ENCODE measurements at regions not wholly inside any gene's neighbourhood (a gene's known extent, or its start where the extent isn't known, plus 50 kb on each side); places are given as distances from the start of the nearest gene placed in this dataset.
A peak's percentile ranks its signal among the peaks of the same experiment; 100 is the strongest.
"Not testable (repeated sequence)": the region's sequence is repeated elsewhere in the genome, so short reads cannot be mapped to it uniquely, and the experiment has no call there.

GRCh38 chr2:194867328-194867727 is 789.7 kb upstream of the SLC39A10 start:
- TF ChIP-seq EP300 (IDR thresholded peaks at IDR 0.05) (no peak), POLR2A (IDR thresholded peaks at IDR 0.05) (no peak), CTCF (IDR thresholded peaks at IDR 0.05) (peak in 1 of 4 experiments; percentile 12), POLR2AphosphoS5 (IDR thresholded peaks at IDR 0.05) (no peak)
- WGBS, 2 donors: 47 to 68% methylated on average over 1 of the region's 1 CpG
- no peak for DNase-seq
- H3K4me3 ChIP-seq: no peak overlapping the region
- intact Hi-C loops (cut with DNase I): no loop called here
- no peaks in the 10 kb centered on the region for H3K36me3 ChIP-seq
- H3K9me3 ChIP-seq: no peaks in the 10 kb centered on the region
- H3K27ac ChIP-seq: no peak overlapping the region
- H3K27me3 ChIP-seq: no peaks in the 10 kb centered on the region
- no peaks in the 10 kb centered on the region for H3K4me1 ChIP-seq

DNA sequence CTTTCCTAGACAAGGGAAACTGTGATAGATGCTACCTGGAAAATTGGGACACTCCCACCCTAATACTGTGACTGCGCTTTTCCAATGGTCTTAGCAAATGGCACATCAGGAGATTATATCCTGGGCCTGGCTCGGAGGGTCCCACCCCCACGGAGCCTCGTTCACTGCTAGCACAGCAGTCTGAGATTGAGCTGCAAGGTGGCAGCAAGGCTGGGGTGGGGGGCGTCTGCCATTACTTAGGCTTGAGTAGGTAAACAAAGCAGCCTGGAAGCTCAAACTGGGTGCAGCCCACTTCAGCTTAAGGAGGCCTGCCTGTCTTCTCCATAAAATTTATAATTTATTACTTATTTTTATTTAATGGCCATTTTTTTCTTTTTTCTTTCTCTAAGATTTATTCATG is 802.1 kb upstream of the SLC39A10 start:
- no peaks in the 10 kb centered on the region for H3K4me1 ChIP-seq
- H3K9me3 ChIP-seq: no peaks in the 10 kb centered on the region
- intact Hi-C loops (cut with DNase I): no loop called here
- DNase-seq: no peak
- H3K36me3 ChIP-seq: no peaks in the 10 kb centered on the region
- no peak for TF ChIP-seq CTCF (IDR thresholded peaks at IDR 0.05)
- TF ChIP-seq EP300 (IDR thresholded peaks at IDR 0.05): no peak
- no peak for TF ChIP-seq POLR2A (IDR thresholded peaks at IDR 0.05)
- no peak for TF ChIP-seq POLR2AphosphoS5 (IDR thresholded peaks at IDR 0.05)
- 74 to 83% methylated on average over 5 of the region's 5 CpGs for WGBS, 2 donors
- H3K4me3 ChIP-seq: no peak overlapping the region
- H3K27ac ChIP-seq: no peak overlapping the region
- no peaks in the 10 kb centered on the region for H3K27me3 ChIP-seq

GRCh38 chr2:194842871-194843270 is 814.2 kb upstream of the SLC39A10 start:
- 80 to 81% methylated on average over 8 of the region's 8 CpGs for WGBS, 2 donors
- Histone ChIP-seq H3K36me3 (no peaks in the 10 kb centered on the region), H3K27ac (no peak overlapping the region), H3K4me3 (no peak overlapping the region), H3K9me3 (no peaks in the 10 kb centered on the region), H3K27me3 (no peaks in the 10 kb centered on the region), H3K4me1 (no peaks in the 10 kb centered on the region)
- TF ChIP-seq POLR2AphosphoS5 (IDR thresholded peaks at IDR 0.05): no peak
- TF ChIP-seq EP300 (IDR thresholded peaks at IDR 0.05): no peak
- no peak for TF ChIP-seq POLR2A (IDR thresholded peaks at IDR 0.05)
- TF ChIP-seq CTCF (IDR thresholded peaks at IDR 0.05): no peak
- no peak for DNase-seq
- intact Hi-C loops (cut with DNase I): no loop called here

DNA sequence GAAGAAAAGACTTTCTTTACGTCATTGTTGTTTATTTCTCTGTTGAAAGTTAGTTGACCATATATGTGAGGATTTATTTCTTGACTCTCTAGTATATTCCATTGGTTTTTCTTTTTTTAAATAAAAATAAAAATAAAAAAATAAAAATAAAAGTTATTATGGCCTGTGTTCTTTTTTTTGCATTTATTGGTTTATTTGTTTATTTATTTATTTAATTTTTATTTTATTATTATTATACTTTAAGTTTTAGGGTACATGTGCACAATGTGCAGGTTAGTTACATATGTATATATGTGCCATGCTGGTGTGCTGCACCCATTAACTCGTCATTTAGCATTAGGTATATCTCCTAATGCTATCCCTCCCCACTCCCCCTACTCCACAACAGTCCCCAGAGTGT is 822.7 kb upstream of the SLC39A10 start:
- 73 to 86% methylated on average over 2 of the region's 2 CpGs for WGBS, 2 donors
- H3K9me3 ChIP-seq; H3K27me3 ChIP-seq; intact Hi-C loops (cut with DNase I); H3K4me1 ChIP-seq; H3K36me3 ChIP-seq; DNase-seq; H3K27ac ChIP-seq; H3K4me3 ChIP-seq: not testable (repeated sequence)

GRCh38 chr2:194826241-194826640 is 830.8 kb upstream of the SLC39A10 start:
- TF ChIP-seq POLR2A (IDR thresholded peaks at IDR 0.05) (no peak), EP300 (IDR thresholded peaks at IDR 0.05) (no peak), CTCF (IDR thresholded peaks at IDR 0.05) (no peak), POLR2AphosphoS5 (IDR thresholded peaks at IDR 0.05) (no peak)
- Histone ChIP-seq H3K9me3 (no peaks in the 10 kb centered on the region), H3K4me1 (no peaks in the 10 kb centered on the region), H3K27ac (no peak overlapping the region), H3K27me3 (no peaks in the 10 kb centered on the region), H3K4me3 (no peak overlapping the region), H3K36me3 (no peaks in the 10 kb centered on the region)
- no peak for DNase-seq
- intact Hi-C loops (cut with DNase I): no loop called here

Data from sigmoid colon (tissue), 6 donors.